ENCODE measurements at regions not wholly inside any gene's neighbourhood (a gene's known extent, or its start where the extent isn't known, plus 50 kb on each side); places are given as distances from the start of the nearest gene placed in this dataset.

- Mint-ChIP-seq H3K4me1 (peaks cover 64% of the 10 kb centered on the region), H3K36me3 (ENCODE audit: low read depth) (no peaks in the 10 kb centered on the region), H3K27ac (peak overlapping the region; percentile 99), H3K9me3 (no peaks in the 10 kb centered on the region), H3K27me3 (ENCODE audit: low read depth, poor library complexity) (peaks cover 30% of the 10 kb centered on the region), H3K4me3 (no peak overlapping the region)
- DNase-seq = no peak
- TF ChIP-seq CTCF (IDR thresholded peaks at IDR 0.05) = no peak
Observed at GRCh38 chr2:15807418-15808203, 132.7 kb upstream of the MYCN start.

DNA sequence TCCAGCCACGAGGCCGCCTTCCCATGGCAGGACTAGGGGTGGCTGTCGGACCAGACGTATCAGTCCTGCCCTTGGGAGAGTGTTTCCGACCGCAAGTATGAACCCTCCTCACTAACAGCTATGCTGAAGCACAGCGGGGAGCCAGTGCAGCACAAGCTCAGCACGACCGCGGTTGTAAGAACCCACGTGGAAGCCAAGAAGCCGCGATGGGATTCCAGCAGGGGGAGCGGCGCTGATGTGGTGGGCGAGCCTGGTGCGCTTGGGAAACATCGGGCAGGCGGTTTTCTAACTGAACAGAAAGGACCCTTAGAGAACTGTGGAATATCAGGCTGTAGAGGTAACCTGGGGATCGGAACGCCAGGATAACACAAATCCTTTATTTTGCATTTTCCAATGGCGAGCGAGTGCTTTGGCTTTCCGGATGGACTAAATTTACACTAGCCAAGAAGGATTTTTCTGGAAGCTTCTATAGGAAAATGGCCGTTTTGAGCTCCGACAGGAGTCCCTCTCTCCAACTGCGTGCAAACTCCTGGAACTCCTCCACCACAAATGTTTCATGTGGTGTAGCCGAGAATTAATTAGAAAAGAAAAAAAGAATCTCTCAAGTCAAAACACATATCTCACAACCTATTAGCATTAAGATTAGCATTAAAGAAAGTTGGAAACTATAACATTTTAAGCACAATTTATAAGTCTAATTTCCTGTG lies 132.0 kb upstream of the MYCN start:
- peaks cover 23% of the 10 kb centered on the region for H3K27me3 Mint-ChIP-seq (ENCODE audit: low read depth, poor library complexity)
- TF ChIP-seq CTCF (IDR thresholded peaks at IDR 0.05) = no peak
- peak overlapping the region; percentile 36 for H3K4me3 Mint-ChIP-seq
- H3K9me3 Mint-ChIP-seq = no peaks in the 10 kb centered on the region
- no peaks in the 10 kb centered on the region for H3K36me3 Mint-ChIP-seq (ENCODE audit: low read depth)
- H3K4me1 Mint-ChIP-seq = peaks cover 64% of the 10 kb centered on the region
- peak overlapping the region; percentile 99 for H3K27ac Mint-ChIP-seq
- peak; percentile 32 for DNase-seq

DNA sequence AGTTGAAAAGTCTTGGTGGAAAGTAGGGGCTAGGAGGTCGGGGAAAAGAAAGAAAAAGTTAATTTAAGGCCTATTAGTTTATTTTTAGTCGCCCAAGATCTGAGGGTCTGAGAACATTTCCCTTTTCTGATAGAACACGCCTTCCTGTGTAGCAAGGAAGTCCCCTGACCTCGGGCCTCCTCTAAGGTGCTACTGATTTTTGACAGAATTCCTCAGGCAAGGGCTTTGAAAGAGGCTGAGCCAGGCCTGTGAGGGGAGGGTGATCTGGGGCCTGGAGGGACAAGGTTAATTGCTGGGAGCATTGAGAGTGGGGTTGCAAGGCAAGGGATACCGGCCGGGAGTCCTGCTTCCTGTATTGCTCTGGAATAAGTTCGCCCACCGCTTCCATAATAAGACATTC lies 131.4 kb upstream of the MYCN start:
- peak overlapping the region; percentile 99 for H3K27ac Mint-ChIP-seq
- no peak for TF ChIP-seq CTCF (IDR thresholded peaks at IDR 0.05)
- H3K36me3 Mint-ChIP-seq (ENCODE audit: low read depth) = no peaks in the 10 kb centered on the region
- peaks cover 17% of the 10 kb centered on the region for H3K27me3 Mint-ChIP-seq (ENCODE audit: low read depth, poor library complexity)
- peak overlapping the region; percentile 42 for H3K4me3 Mint-ChIP-seq
- H3K4me1 Mint-ChIP-seq = peaks cover 66% of the 10 kb centered on the region
- DNase-seq = peak; percentile 40
- H3K9me3 Mint-ChIP-seq = no peaks in the 10 kb centered on the region

- TF ChIP-seq CTCF (IDR thresholded peaks at IDR 0.05) = no peak
- H3K9me3 Mint-ChIP-seq = no peaks in the 10 kb centered on the region
- peak overlapping the region; percentile 99 for H3K27ac Mint-ChIP-seq
- peak overlapping the region; percentile 42 for H3K4me3 Mint-ChIP-seq
- peaks cover 13% of the 10 kb centered on the region for H3K27me3 Mint-ChIP-seq (ENCODE audit: low read depth, poor library complexity)
- peaks cover 71% of the 10 kb centered on the region for H3K4me1 Mint-ChIP-seq
- no peak for DNase-seq
- H3K36me3 Mint-ChIP-seq (ENCODE audit: low read depth) = no peaks in the 10 kb centered on the region
Observed at GRCh38 chr2:15809404-15809803, 130.9 kb upstream of the MYCN start.

DNA sequence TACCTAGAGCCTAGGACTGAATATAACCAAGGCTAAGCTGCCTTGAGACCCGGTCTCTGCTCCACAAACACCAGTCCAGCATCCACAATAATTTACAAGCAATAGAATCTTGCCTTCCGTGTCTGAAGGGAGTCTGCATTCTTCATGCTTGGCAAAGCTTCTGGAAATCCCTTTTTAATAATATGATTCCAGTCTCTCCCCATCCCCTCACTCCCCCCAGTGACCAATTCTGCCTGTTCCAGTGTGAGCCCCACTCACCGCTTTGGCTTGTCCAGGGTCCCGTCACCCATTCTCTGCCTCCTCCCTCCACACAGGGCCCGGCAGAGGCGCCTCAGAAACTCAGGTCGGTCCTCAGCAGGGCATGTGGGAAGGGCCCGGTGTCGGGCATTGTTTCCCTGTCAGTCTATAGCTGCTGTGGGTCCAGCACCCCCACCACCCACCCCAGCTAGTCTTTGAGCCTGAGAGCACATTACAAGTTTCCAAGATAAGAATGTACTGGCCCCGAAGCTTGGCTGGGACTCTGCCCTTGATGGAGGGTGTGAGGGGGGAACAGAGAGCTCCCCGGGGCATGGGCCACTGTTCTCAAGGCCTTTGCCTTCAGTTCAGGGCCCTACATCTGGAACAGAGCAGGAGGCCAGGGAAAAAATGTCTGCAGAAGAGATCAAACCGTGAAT lies 129.7 kb upstream of the MYCN start:
- H3K4me3 Mint-ChIP-seq = peak overlapping the region; percentile 32
- H3K4me1 Mint-ChIP-seq = peaks cover 83% of the 10 kb centered on the region

More for the DNA sequence above, 129.7 kb upstream of the MYCN start:
- no peak for DNase-seq
- H3K36me3 Mint-ChIP-seq (ENCODE audit: low read depth) = no peaks in the 10 kb centered on the region
- peak overlapping the region; percentile 99 for H3K27ac Mint-ChIP-seq
- H3K9me3 Mint-ChIP-seq = no peaks in the 10 kb centered on the region
- no peak for TF ChIP-seq CTCF (IDR thresholded peaks at IDR 0.05)
- peaks cover 13% of the 10 kb centered on the region for H3K27me3 Mint-ChIP-seq (ENCODE audit: low read depth, poor library complexity)
